Smooth muscle cell (in vitro differentiated cells): ENCODE measurements at regions not wholly inside any gene's neighbourhood (a gene's known extent, or its start where the extent isn't known, plus 50 kb on each side); places are given as distances from the start of the nearest gene placed in this dataset.
A peak's percentile ranks its signal among the peaks of the same experiment; 100 is the strongest.
"Not testable (repeated sequence)": the region's sequence is repeated elsewhere in the genome, so short reads cannot be mapped to it uniquely, and the experiment has no call there.

Experiments used
- DNase-seq: peaks from one replicate; lab custom pipeline; 2025; ENCODE audit not compliant: unreplicated experiment; lab: John Stamatoyannopoulos, UW
- H2AFZ ChIP-seq: fragments of 200-600 bp; sonication (generic); 2 replicates; pipeline ENCODE4 v1.6.0; 2016; ENCODE audit warnings: antibody characterized with exemption, low read depth, mild to moderate bottlenecking
- H3F3A ChIP-seq: fragments of 200-600 bp; sonication (generic); 2 replicates; pipeline ENCODE4 v1.6.0; 2017; ENCODE audit warnings: antibody characterized with exemption, low read depth
- H3K27ac ChIP-seq: fragments of 200-600 bp; sonication (generic); 2 replicates; pipeline ENCODE4 v1.5.1; 2016; ENCODE audit warnings: low read depth, mild to moderate bottlenecking
- H3K27me3 ChIP-seq: fragments of 200-600 bp; sonication (generic); 2 replicates; pipeline ENCODE4 v1.6.1; 2016; ENCODE audit warnings: low read depth, mild to moderate bottlenecking
- H3K36me3 ChIP-seq: fragments of 200-600 bp; sonication (generic); 2 replicates; pipeline ENCODE4 v1.5.1; 2016; ENCODE audit warnings: low read depth
- H3K4me1 ChIP-seq: fragments of 200-600 bp; sonication (generic); 2 replicates; pipeline ENCODE4 v1.5.1; 2016; ENCODE audit warnings: low read depth
- H3K4me2 ChIP-seq: fragments of 200-600 bp; sonication (generic); 2 replicates; pipeline ENCODE4 v1.6.0; 2016; ENCODE audit warnings: mild to moderate bottlenecking
- H3K4me3 ChIP-seq: fragments of 200-600 bp; sonication (generic); 2 replicates; pipeline ENCODE4 v1.5.1; 2016; ENCODE audit warnings: mild to moderate bottlenecking
- H3K79me2 ChIP-seq: fragments of 200-600 bp; sonication (generic); 2 replicates; pipeline ENCODE4 v1.6.0; 2016; ENCODE audit warnings: low read depth, mild to moderate bottlenecking
- H3K9ac ChIP-seq: fragments of 200-600 bp; sonication (generic); 2 replicates; pipeline ENCODE4 v1.6.0; 2016; ENCODE audit warnings: low read depth
- H3K9me3 ChIP-seq: fragments of 200-600 bp; sonication (generic); replicated peaks from 2 replicates; pipeline ENCODE4 v1.5.1; 2016; ENCODE audit warnings: low read depth
- H4K20me1 ChIP-seq: fragments of 200-600 bp; sonication (generic); 2 replicates; pipeline ENCODE4 v1.6.0; 2016; ENCODE audit warnings: low read depth
- WGBS: methylation state at CpG from one replicate; pipeline ENCODE4 v1.1.7; 2016; ENCODE audit warnings: low lambda C conversion rate; 5-methylcytosine and 5-hydroxymethylcytosine counted together

GRCh38 chr16:29220647-29221191 is 185.8 kb downstream of the NPIPB11 start:
- H3K4me2 ChIP-seq = peak overlapping the region; percentile 74
- not testable (repeated sequence) for H3K36me3 ChIP-seq, H3K4me3 ChIP-seq, H2AFZ ChIP-seq, H3K79me2 ChIP-seq, H3K4me1 ChIP-seq, H3K27me3 ChIP-seq, H3F3A ChIP-seq, H4K20me1 ChIP-seq, H3K9me3 ChIP-seq, H3K9ac ChIP-seq
- WGBS = 50% methylated on average over 28 of the region's 36 CpGs
- H3K27ac ChIP-seq = peak overlapping the region; percentile 90
- peak; percentile 21 for DNase-seq

DNA sequence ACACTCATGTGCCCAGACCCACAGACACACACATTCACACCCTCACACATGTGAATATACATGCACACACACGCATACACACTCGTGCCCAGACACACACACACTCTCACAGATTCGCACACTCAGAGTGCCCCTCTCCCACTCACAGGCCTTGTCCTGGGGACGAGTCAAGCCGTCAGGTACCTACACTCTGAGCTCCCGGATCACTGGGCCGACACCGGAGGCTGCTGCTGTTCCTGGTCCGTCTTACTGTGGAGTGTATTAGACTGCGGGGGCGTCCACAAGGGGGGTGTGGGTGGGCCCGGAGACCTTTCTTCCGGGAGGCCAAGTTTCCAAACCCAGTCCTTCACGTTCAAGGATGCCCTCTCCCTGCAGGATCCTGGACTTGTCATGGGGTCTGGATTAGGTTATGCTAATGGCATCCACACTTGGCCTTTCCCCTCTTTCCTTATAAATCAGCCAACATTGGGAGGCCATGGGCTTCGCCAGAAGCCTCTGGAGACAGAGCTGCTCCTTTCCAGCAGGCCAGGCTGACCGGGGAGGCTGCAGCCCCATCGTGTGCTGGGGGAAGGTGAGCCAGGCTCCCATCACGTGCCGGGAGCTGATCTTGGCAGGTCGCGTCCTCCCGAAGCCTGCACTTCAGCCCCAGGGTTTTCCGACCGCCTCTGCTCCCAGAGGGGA is 186.4 kb downstream of the NPIPB11 start:
- H4K20me1 ChIP-seq, H3K27me3 ChIP-seq, H2AFZ ChIP-seq, H3K4me1 ChIP-seq, H3K9me3 ChIP-seq, H3K36me3 ChIP-seq, DNase-seq, H3F3A ChIP-seq, H3K4me3 ChIP-seq, H3K9ac ChIP-seq, H3K79me2 ChIP-seq: not testable (repeated sequence)
- WGBS = 75% methylated on average over 24 of the region's 24 CpGs
- Histone ChIP-seq H3K4me2 (peak overlapping the region; percentile 74), H3K27ac (peak overlapping the region; percentile 90)

DNA sequence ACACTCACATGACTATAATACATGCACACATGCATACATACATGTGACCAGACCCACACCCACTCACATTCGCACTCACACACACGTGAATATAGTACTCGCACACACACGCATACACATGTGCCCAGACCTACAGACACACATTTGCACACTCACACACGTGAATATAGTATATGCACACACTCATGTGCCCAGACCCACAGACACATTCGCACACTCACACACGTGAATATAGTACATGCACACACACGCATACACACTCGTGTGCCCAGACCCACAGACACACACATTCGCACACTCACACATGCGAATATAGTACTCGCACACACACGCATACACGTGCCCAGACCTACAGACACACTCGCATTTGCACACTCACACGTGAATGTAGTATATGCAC is 186.9 kb downstream of the NPIPB11 start:
- not testable (repeated sequence) for H3K4me3 ChIP-seq, H3K36me3 ChIP-seq, H3K9me3 ChIP-seq, DNase-seq, H2AFZ ChIP-seq, H3K79me2 ChIP-seq, H3K4me1 ChIP-seq, H3K9ac ChIP-seq, H3K27ac ChIP-seq, H4K20me1 ChIP-seq, H3K27me3 ChIP-seq, H3F3A ChIP-seq
- peak overlapping the region; percentile 74 for H3K4me2 ChIP-seq
- WGBS = 97% methylated on average over 16 of the region's 16 CpGs

GRCh38 chr16:29218649-29219048 is 187.9 kb downstream of the NPIPB11 start:
- H3K4me2 ChIP-seq, H3K79me2 ChIP-seq, H3F3A ChIP-seq, H2AFZ ChIP-seq, H3K4me3 ChIP-seq, H3K36me3 ChIP-seq, H3K4me1 ChIP-seq, DNase-seq, H3K9me3 ChIP-seq, H4K20me1 ChIP-seq, H3K9ac ChIP-seq, H3K27me3 ChIP-seq, H3K27ac ChIP-seq: not testable (repeated sequence)
- WGBS = 91% methylated on average over 16 of the region's 26 CpGs

GRCh38 chr16:29218171-29218570 is 188.3 kb downstream of the NPIPB11 start:
- not testable (repeated sequence) for DNase-seq, H3K9me3 ChIP-seq, H3K36me3 ChIP-seq, H3K27ac ChIP-seq, H3K4me1 ChIP-seq, H3K79me2 ChIP-seq, H4K20me1 ChIP-seq, H3K27me3 ChIP-seq, H2AFZ ChIP-seq, H3F3A ChIP-seq, H3K4me2 ChIP-seq, H3K4me3 ChIP-seq, H3K9ac ChIP-seq
- WGBS = 94% methylated on average over 10 of the region's 16 CpGs

- 97% methylated on average over 11 of the region's 16 CpGs for WGBS
- H3K36me3 ChIP-seq, H3F3A ChIP-seq, H3K4me3 ChIP-seq, H3K4me1 ChIP-seq, H3K9ac ChIP-seq, H3K27me3 ChIP-seq, H3K9me3 ChIP-seq, DNase-seq, H2AFZ ChIP-seq, H4K20me1 ChIP-seq, H3K27ac ChIP-seq, H3K79me2 ChIP-seq, H3K4me2 ChIP-seq: not testable (repeated sequence)
Observed at GRCh38 chr16:29217752-29218126, 188.8 kb downstream of the NPIPB11 start.

DNA sequence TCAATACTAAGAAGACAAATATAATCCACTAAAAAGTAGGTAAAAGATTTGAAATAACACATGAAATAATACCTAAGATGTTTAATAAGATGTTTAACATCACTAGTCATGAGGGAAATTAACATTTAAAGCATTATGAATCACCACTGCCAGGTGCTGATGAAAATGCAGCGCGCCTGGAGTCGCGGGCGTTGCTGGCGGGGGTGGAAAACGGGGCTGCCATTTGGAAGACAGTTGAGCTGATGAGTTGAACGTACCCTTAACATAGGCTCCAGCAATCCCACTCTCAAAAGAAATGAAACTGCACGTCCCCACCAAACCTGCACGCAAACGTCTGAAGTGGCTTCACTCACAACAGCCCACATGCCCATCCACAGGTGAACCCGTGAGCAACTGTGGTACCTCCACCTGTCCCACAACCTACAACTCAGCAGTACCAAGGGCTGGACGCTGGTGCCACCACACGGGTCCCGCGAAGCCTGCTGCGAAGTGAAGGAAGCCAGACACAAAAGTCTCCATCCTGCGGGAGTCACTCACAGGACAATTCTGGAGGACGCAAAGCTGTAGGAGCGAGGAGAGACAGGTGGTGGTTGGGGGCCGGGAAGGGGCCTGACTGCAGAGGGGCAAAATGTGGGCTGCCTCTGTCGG is 189.3 kb downstream of the NPIPB11 start:
- 88% methylated on average over 22 of the region's 22 CpGs for WGBS
- not testable (repeated sequence) for H3K4me2 ChIP-seq

DNA sequence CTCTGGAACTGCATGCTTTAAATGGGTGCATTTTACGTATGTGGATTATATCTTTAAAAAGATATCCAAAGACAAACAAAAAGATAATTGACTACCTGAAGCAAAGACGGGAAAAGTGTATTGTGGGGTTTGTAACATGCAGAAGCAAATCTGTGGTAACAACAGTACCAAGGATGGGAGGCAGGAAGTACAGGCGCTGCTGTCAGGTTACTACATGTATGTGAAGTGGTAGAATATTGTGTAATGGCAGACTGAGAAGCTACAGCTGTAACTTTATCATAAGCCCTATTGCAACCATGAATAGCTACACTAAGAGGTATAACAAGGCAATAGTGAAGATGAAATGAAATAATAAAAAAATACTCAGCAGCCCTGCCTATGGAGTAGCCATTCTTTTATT is 192.7 kb downstream of the NPIPB11 start:
- H3K4me1 ChIP-seq, H4K20me1 ChIP-seq, H3K79me2 ChIP-seq, H3K4me2 ChIP-seq, H2AFZ ChIP-seq, H3K27me3 ChIP-seq, H3F3A ChIP-seq, H3K9ac ChIP-seq, H3K36me3 ChIP-seq, H3K4me3 ChIP-seq, H3K27ac ChIP-seq, DNase-seq, H3K9me3 ChIP-seq: not testable (repeated sequence)
- WGBS = 92% methylated on average over 3 of the region's 3 CpGs

More for the DNA sequence above, 189.3 kb downstream of the NPIPB11 start:
- not testable (repeated sequence) for H3K4me3 ChIP-seq, H2AFZ ChIP-seq, H3F3A ChIP-seq, H3K9me3 ChIP-seq, H3K27ac ChIP-seq, H3K9ac ChIP-seq, DNase-seq, H4K20me1 ChIP-seq, H3K36me3 ChIP-seq, H3K79me2 ChIP-seq, H3K27me3 ChIP-seq, H3K4me1 ChIP-seq
